HG03565 (cell line): ENCODE measurements at regions not wholly inside any gene's neighbourhood (a gene's known extent, or its start where the extent isn't known, plus 50 kb on each side); places are given as distances from the start of the nearest gene placed in this dataset.
"Not testable (repeated sequence)": the region's sequence is repeated elsewhere in the genome, so short reads cannot be mapped to it uniquely, and the experiment has no call there.

ENCODE experiments used
- ATAC-seq: cut with Tn5 transposase; IDR thresholded peaks from one replicate; pipeline ENCODE4 v1.9.1; 2021; ENCODE audit warnings: mild to moderate bottlenecking, moderate library complexity; ENCODE audit not compliant: unreplicated experiment

DNA sequence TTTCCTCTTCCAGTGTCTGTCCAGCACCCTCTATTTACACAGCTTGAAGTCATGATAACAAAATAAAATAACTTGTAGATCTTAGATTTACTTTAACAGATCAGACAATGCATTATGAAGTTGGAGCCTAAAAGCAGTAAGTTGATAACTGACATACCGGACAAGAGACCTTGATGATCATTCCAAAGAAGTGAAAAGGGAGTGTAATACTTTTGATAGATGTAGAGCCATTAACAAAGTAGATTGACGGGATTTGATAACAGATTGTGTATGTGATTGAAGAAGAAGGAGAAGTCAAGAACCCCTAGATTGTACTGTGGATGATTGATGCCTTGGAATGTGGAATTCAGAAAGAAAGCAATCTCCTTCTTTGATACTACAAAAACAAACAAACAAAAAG lies 403.8 kb upstream of the MGAT4C start:
- no peak for ATAC-seq

DNA sequence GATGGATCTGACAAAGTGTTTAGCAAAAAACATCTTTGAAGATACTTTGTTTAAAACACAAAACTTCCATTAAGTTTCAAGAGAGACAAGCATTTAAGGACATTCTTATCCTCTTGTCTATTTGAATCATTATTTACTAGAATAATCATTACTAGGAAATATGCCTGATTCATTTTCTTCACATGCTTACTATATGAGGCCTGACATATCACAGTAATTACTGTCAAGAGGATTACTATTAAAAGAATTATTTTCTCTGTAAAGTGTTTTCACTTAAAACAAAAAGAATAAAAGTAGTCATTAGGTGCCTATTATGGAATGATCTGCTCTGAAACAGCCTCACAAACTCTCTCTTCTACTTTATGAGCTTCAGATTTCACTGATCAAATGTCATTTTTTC lies 402.1 kb upstream of the MGAT4C start:
- no peak for ATAC-seq

DNA sequence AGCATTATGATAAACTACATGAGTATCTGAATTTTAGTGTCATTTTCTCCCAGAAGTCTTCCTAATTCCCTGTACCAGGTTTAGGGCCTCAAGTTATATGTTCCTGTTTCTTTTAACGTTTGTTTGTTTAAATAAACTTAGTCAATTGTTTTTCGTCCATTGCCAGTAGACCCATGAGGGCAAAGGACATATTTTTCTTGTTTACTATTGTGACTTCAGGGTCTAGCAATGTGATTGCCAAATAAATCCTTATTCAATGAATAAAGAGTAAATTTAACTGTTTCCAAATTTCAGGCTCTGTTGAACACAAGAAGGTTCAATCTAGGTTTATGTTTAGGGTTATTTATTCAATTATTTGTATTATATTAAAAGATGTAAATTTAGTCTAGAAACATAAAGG lies 391.6 kb upstream of the MGAT4C start:
- ATAC-seq: no peak

DNA sequence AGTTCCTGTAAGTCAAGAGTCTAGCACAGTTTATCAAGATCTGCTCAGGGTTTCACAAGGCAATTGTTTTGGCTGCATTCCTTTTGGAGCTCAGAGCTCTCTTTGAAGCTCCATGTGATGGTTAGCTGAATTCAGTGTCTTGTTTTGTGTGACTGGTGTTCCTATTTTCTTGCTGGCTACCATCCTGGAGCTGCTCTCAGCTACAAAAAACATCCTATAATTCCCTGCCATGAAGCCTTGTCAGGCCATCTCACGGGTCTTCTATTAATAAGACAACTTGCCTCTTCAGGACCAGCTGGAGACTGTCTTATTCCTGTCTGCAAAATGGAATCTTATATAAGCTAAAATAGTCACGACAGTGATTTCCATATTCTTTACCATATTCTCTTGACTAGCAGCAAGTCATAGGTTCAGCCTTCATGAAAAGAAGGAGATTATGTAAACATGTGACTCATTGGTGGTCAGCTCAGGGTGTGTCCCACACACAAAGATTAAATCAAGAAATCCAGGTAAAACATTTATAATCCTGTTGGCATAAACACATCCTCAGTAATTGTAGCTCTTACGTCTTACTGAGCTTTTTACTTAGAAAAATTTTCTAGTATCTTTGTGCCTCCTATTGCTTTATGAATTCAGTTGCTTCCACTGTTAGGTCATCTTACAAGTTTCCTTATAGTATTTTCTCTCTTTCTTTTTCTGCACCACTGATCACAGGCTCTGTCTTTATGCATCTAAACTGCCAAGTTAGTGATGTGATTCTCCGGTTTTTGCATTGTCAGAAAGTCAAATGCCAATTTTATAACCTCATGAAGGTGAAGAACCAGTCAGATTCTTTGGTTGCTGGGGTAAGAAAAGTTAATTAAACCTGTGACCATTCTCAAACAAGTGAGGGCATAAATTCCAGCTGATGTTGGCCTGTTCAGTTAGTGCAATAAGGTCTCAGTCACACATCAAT lies 378.5 kb upstream of the MGAT4C start:
- no peak for ATAC-seq

DNA sequence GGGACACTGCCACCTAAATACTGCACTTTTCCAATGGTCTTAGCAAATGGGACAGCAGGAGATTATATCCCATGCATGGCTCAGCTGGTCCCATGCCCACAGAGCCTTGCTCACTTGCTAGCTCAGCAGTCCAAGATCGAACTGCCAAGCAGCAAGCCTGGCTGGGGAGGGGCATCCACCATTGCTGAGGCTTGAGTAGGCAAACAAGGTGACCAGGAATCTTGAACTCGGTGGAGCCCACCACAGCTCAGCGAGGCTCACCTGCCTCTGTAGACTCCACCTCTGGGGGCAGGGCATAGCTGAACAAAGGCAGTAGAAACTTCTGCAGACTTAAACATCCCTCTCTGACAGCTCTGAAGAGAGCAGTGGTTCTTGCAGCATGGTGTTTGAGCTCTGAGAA lies 370.8 kb upstream of the MGAT4C start:
- no peak for ATAC-seq

DNA sequence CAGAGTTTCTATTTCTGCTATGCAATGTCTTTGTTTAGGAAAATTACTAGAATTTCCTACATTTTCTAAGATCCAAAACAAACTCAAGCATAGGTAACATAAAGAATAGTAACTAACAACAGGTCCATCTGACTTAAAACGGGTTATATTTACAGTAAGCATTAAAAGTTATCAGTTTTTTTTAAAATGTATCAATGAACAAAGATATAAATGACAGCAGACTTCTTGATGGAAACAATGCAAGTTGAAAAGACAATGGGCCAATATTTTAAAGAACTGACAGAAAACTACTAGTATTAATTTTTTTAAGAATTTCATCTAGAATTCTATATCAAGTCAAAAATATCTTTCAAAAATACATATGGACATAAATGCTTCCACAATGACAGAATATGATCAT lies 367.1 kb upstream of the MGAT4C start:
- ATAC-seq: no peak

DNA sequence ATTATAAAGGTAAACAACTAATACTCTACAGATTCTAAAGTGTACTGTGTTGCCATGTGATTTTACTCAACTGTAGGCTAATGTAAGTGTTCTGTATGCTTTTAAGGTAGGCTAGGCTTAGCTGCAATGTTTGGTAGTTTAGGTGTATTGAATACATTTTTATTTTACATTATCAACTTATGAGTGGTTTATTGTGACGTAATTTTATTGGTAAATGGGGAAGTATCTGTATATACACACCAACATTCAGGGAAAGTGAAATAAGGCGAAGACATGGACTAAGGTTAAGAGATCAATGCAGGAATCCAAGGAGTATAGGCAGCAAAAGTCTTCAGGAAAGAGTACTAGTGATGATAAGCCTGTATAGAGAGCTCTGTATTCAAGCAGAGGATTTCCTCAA lies 365.8 kb upstream of the MGAT4C start:
- ATAC-seq: no peak

DNA sequence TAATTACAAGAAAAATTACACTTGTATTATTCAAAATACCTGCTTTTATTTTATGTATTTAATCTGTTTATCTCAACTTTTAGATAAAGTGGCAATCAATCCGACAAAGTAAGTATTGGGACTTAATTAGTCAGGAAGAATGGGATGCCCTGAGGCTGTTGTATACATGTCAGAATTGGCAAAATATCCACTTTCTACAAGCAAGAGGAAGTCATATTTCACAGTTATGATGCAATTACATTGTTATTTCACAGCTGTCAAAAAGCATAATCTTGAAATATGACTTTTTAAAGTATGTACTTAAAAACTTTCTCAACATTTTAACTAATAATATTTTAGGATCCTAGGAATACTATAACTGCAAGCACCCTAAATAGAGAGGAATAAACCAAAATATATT lies 357.1 kb upstream of the MGAT4C start:
- no peak for ATAC-seq

DNA sequence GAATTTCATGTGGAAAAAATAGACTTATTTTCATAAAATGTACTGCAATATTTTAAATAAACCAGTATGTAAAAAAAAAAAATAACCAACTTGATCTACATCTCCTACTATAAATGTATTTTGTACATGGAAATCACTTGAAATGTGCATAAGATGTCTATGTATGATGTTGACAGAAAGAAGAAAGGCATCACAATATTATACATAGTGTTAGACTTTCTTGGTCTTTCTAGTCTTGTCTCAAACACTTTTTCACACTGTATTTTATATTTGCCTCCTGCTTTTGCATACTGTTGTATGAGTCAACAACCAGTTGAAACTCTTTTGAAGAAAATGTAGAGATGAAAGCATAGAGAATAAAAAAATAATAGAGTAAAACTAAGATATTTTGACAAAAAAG lies 352.4 kb upstream of the MGAT4C start:
- no peak for ATAC-seq

DNA sequence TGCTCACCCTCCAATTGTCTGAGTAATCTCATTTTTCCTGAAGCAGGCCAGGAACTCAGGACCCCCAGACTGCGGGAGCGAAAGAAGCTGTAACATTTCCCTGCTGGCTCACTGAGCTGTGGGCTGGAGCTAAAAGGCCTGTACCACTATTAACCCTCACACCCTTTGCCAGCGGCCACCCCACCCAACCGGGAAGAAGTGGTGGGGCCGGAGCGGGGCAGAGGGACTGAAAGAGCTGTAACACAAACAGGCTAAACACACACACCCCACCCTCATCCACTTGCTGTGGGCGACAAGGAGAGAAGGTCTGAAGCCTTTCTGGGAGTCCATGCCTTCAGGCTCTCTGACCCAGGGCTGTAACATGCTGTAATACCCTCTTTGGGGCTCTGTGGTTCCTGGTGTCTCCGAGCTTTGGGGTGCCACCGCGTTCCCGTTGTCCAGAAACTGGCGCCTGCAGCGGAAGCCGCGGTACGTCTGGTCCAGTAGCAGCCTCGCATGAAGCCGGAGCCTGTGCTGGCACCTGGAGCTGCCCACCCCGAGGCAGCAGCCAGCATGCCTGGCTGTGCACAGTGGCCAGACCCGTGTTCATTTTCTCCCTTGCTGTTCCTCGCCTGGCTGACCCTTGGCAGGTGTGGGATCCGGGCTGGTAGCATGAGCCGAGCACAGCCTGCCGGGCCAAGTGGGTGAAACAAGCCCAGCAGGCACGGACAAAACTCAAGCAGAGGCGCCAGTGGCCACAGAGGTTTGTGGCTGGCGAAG lies 345.5 kb upstream of the MGAT4C start:
- no peak for ATAC-seq

DNA sequence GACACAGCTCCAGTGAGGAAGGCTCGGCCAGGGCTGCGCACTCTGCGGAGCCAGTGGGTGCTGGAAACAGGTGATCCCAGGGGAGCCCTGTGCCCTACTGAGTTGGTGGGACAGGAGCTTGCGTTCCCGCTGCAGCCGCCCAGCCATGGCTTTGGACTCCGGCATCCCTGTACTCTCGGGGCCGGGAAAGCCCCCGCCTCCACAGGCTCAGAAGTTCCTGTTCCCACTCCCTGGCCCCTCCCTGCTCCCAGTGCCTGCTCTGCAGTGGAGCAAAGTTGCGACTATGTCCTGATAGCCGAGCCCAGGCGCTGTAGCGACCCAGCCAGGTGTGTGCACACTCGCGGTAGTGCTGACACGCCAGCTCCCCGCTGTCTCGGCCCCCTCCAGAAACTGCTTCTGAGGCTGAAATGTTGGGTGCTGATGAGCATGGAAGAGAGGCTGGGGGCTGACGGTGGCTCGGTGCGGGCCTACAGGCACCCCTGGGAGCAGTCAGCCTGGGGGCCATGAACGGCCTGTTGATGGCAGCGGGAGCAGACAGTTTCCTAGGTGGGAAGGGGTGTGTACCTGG lies 344.6 kb upstream of the MGAT4C start:
- no peak for ATAC-seq

DNA sequence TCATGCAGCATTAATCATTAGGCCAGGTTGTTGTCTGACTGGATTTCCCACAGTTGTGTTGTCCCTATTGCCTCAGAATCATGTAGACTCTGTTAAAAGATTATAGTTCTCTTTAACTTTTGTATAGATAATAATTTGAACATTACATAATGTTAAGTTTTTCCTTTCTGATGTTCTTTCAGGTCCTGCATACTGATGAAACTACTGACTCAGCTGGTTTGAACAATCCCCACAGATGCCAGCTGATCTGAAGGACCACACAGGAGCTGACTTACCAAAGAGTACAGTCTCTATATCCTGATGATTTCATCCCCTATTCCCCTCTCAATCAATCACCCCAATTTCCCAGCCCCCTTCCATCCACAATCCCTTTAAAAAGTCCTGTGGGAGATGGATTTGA lies 341.2 kb upstream of the MGAT4C start:
- ATAC-seq: no peak

DNA sequence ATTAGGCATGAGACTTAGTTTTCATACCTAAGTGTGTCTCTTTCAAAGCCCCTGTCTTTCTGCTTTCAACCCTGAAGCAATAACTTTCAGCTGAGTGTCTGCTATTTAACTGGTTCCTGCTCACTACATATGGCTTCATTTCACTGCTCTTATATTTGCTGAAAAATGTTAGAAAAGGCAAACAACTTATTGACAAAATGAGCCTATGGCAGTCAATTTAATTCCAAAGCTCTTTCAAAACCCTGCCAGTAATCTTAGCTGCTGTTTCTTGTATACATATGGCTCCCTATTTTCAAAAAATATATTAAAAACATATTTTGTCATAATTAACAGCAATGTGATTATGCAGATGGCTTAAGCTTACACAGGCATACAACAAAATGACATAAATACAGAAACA lies 334.1 kb upstream of the MGAT4C start:
- ATAC-seq: no peak

DNA sequence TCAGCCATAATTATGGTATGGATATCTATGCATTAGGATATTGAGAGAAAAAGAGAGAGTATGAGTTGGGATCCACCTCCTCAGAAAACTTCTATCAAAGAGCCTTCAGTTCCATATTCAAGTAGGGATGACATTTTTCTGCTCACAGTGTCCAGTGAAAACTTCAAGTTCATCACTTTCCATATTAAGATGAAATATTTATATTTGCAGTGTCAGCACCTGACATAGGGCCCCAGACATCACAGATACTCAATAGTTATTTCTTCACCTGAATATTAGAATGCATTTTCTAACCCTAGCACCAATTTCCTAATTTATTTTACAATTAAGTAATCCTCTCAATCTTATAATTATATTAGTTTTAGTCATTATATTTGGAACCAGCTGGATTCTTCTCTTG lies 318.0 kb upstream of the MGAT4C start:
- ATAC-seq: no peak

DNA sequence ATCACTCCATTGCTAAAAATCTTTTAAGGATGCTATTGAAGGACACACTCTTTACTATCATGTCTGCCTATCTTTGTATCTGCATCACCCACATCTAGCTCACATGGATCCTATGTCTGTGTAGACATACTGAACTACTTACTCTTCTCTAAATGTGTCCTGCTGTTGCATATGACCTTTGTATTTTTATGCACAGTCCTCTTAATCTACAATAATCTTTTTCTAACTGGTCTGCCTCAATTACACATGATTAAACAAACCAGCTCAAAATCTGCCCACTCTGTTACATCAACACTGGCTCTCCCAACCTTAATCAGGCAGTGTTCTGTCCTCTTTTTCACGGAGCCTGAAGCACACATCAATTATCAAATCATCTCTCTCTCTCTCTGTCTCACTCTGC lies 316.3 kb upstream of the MGAT4C start:
- no peak for ATAC-seq

DNA sequence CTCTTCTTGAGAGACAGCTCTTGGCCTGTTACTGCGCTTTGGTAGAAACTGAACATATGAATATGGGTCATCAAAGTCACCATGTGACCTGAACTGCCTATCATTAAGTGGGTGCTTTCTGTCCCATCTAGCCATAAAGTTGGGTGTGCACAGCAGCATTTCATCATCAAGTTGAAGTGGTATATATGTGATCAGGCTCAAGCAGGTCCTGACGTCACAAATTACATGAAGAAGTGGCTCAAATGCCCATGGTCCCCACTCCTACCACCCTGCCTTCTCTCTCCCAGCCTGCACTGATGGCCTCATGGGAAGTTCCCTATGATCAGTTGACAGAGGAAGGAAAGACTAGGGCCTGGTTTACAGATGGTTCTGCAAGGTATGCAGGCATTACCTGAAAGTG lies 308.8 kb upstream of the MGAT4C start:
- no peak for ATAC-seq

DNA sequence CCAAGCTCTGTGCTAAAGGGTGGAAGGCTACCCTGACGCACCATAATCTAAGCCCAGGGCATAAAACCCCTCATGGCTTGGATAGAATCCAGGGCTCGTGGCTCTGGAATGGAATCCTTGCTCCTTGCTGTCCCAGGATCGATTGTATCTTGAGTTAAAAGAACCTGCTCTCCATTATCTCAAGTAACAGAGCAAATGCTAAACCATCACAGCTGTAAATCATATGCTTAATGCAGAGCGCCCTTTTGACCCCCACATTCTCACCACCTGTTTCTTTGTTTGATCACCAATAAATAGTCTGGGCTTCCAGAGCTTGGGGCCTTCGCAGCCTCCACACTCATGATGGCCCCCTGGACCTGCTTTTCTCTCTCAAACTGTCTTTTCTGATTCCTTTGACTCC lies 299.3 kb upstream of the MGAT4C start:
- ATAC-seq: not testable (repeated sequence)

DNA sequence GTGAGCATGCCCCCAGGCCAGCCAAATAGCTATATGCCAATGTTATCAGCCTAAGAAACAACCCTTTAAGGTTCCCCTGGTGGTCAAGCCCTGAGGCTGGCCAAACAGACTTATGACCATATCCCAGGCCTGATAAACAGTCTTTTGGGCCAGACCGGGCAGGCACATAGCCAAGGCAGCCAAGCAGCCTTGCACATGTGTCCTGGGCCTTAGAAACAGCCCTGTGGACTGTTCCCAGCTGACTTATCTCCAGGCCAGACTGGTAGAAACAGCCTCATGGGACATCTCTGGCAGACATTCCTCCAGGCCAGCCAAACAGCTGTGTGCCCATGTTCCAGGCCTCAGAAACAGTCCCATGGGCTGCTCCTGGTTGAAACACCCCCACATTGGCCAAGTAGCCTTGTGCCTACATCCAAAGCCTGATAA lies 295.0 kb upstream of the MGAT4C start:
- no peak for ATAC-seq

DNA sequence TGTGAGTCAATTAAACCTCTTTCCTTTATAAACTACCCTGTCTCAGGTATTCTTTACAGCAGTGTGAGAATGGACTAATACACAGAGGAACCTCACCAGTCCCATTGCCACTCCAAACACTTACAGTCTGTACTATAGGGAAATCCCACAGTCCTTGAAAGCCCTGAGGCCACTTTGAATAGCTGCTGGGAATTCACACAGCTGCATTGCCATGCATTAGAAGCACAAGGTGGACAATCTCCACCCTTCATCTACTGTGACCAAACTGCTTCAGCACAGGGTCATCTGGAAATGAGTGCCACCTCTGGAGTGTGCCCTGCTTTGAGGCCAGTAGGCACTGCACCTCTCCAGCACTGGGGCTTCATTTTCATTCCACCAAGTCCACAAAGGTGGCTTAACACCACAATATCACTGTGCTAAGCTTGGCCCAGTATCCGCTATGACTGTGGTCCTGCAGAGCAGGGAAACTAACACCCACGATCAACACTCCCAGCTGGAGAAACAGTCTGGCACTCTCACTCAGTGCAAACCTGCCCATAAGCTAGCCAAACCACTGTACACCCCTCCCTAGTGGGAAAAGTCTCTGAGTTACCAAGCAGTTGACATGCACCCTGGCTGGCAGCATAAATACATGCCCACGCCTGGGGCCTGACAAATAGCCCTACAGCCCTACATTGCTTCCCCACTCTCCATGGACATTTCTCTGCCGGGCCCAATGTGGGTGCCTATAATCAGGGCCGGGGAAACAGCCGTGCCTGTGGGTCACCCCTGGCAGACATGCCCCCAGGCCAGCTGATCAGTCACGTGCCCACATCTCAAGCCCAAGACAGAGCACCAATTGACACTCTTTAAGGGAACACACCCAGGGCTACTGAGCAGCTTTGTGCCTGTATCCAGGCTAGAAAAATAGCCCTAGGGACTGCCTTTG lies 294.3 kb upstream of the MGAT4C start:
- no peak for ATAC-seq

DNA sequence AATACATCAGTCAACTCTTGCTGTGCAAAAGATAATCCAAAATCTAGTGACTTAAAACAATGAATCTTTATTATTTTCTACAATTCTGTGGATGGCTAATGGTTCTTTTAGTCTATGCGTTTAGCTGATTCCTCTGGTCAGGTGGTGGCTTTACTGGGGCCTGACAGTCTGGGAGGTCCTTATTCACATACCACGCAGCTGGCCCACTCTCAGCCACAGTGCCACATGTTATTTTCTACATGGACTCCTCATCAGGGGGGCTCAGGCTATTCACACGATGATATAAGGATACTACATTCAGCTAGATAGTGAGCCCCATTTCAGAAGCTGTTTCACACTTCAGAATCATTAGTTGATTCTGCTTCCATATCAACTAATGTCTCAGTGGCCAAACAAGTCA lies 287.5 kb upstream of the MGAT4C start:
- ATAC-seq: no peak
